ENCODE measurements at regions not wholly inside any gene's neighbourhood (a gene's known extent, or its start where the extent isn't known, plus 50 kb on each side); places are given as distances from the start of the nearest gene placed in this dataset.

DNA sequence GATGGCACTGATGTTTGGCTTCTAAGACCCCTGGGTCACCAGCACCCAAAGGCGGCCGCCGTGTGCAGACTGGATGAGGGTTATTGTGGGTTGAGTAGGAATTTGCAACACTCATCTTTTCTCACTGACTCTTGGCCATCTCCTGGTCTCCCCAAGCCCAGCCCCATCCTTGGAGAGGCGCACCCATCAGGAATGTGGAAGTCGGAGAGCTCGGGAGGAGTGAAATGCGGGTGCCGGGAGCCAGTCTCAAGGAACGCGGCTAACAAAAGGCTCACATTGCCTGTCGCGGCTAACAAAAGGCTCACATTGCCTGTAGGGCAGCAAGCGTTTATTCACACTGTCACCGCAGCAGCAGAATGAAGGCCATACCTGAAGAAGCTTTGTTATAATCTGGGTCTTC is 248.6 kb downstream of the FOXL1 start:
- DNase-seq (ENCODE audit: low spot score), result no peak
- TF ChIP-seq, protein P1, sequence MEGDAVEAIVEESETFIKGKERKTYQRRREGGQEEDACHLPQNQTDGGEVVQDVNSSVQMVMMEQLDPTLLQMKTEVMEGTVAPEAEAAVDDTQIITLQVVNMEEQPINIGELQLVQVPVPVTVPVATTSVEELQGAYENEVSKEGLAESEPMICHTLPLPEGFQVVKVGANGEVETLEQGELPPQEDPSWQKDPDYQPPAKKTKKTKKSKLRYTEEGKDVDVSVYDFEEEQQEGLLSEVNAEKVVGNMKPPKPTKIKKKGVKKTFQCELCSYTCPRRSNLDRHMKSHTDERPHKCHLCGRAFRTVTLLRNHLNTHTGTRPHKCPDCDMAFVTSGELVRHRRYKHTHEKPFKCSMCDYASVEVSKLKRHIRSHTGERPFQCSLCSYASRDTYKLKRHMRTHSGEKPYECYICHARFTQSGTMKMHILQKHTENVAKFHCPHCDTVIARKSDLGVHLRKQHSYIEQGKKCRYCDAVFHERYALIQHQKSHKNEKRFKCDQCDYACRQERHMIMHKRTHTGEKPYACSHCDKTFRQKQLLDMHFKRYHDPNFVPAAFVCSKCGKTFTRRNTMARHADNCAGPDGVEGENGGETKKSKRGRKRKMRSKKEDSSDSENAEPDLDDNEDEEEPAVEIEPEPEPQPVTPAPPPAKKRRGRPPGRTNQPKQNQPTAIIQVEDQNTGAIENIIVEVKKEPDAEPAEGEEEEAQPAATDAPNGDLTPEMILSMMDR (IDR thresholded peaks at IDR 0.05; ENCODE audit: low read depth, low read length, missing input control), result no peak
- no peak for TF ChIP-seq FOXA2 (IDR thresholded peaks at IDR 0.05)
- no peak for TF ChIP-seq RXRA (IDR thresholded peaks at IDR 0.05)
- TF ChIP-seq JUND (IDR thresholded peaks at IDR 0.05), result no peak
- no peak for TF ChIP-seq GABPA (IDR thresholded peaks at IDR 0.05 in 1 of 2, conservative IDR thresholded peaks at IDR 0.05 in 1 of 2)
- TF ChIP-seq, protein P2, sequence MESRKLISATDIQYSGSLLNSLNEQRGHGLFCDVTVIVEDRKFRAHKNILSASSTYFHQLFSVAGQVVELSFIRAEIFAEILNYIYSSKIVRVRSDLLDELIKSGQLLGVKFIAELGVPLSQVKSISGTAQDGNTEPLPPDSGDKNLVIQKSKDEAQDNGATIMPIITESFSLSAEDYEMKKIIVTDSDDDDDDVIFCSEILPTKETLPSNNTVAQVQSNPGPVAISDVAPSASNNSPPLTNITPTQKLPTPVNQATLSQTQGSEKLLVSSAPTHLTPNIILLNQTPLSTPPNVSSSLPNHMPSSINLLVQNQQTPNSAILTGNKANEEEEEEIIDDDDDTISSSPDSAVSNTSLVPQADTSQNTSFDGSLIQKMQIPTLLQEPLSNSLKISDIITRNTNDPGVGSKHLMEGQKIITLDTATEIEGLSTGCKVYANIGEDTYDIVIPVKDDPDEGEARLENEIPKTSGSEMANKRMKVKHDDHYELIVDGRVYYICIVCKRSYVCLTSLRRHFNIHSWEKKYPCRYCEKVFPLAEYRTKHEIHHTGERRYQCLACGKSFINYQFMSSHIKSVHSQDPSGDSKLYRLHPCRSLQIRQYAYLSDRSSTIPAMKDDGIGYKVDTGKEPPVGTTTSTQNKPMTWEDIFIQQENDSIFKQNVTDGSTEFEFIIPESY (IDR thresholded peaks at IDR 0.05), result no peak
- no peak for TF ChIP-seq NR2F2 (IDR thresholded peaks at IDR 0.05)
- no peak for TF ChIP-seq HNF4A (conservative IDR thresholded peaks at IDR 0.05)
- no peak for TF ChIP-seq HNF4G (IDR thresholded peaks at IDR 0.05)
- TF ChIP-seq, protein P3, sequence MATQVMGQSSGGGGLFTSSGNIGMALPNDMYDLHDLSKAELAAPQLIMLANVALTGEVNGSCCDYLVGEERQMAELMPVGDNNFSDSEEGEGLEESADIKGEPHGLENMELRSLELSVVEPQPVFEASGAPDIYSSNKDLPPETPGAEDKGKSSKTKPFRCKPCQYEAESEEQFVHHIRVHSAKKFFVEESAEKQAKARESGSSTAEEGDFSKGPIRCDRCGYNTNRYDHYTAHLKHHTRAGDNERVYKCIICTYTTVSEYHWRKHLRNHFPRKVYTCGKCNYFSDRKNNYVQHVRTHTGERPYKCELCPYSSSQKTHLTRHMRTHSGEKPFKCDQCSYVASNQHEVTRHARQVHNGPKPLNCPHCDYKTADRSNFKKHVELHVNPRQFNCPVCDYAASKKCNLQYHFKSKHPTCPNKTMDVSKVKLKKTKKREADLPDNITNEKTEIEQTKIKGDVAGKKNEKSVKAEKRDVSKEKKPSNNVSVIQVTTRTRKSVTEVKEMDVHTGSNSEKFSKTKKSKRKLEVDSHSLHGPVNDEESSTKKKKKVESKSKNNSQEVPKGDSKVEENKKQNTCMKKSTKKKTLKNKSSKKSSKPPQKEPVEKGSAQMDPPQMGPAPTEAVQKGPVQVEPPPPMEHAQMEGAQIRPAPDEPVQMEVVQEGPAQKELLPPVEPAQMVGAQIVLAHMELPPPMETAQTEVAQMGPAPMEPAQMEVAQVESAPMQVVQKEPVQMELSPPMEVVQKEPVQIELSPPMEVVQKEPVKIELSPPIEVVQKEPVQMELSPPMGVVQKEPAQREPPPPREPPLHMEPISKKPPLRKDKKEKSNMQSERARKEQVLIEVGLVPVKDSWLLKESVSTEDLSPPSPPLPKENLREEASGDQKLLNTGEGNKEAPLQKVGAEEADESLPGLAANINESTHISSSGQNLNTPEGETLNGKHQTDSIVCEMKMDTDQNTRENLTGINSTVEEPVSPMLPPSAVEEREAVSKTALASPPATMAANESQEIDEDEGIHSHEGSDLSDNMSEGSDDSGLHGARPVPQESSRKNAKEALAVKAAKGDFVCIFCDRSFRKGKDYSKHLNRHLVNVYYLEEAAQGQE (IDR thresholded peaks at IDR 0.05), result no peak
- TF ChIP-seq SP1 (IDR thresholded peaks at IDR 0.05), result no peak
- no peak for TF ChIP-seq EGR1 (IDR thresholded peaks at IDR 0.05; ENCODE audit: low read depth in 2 of 2)
- no peak for TF ChIP-seq RAD21 (IDR thresholded peaks at IDR 0.05)
- TF ChIP-seq YY1 (IDR thresholded peaks at IDR 0.05), result no peak
- TF ChIP-seq FOXA1 (IDR thresholded peaks at IDR 0.05), result no peak
- no peak for TF ChIP-seq TAF1 (conservative IDR thresholded peaks at IDR 0.05)
- TF ChIP-seq, protein P4, sequence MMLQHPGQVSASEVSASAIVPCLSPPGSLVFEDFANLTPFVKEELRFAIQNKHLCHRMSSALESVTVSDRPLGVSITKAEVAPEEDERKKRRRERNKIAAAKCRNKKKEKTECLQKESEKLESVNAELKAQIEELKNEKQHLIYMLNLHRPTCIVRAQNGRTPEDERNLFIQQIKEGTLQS (IDR thresholded peaks at IDR 0.05), result no peak
- TF ChIP-seq, protein P5, sequence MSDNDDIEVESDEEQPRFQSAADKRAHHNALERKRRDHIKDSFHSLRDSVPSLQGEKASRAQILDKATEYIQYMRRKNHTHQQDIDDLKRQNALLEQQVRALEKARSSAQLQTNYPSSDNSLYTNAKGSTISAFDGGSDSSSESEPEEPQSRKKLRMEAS (IDR thresholded peaks at IDR 0.05), result no peak
- Histone ChIP-seq H3K4me3 (ENCODE audit: low read depth in 1 of 3, low read length in 3 of 3) (no peak overlapping the region), H3K4me1 (ENCODE audit: control insufficient read depth in 4 of 4, insufficient read depth in 4 of 4, low read length in 3 of 4) (no peaks in the 10 kb centered on the region), H3K27me3 (ENCODE audit: control insufficient read depth in 4 of 4, insufficient read depth in 4 of 4, low read length in 3 of 4) (peaks cover 0 to 3% (median 2%) of the 10 kb centered on the region in 4 donors), H3K27ac (ENCODE audit: low read depth in 1 of 2, low read length in 2 of 2) (no peak overlapping the region), H3K9me3 (ENCODE audit: control insufficient read depth in 4 of 4, low read length in 3 of 4) (no peaks in the 10 kb centered on the region), H3K36me3 (ENCODE audit: control insufficient read depth in 4 of 4, insufficient read depth in 3 of 4, low read depth in 1 of 4, low read length in 3 of 4) (no peaks in the 10 kb centered on the region), H3K9ac (ENCODE audit: low read depth in 1 of 2, low read length in 2 of 2) (no peak overlapping the region)
- 48% methylated on average over 14 of the region's 14 CpGs for WGBS

Measured in liver (tissue), 8 donors.